ENCODE measurements at regions not wholly inside any gene's neighbourhood (a gene's known extent, or its start where the extent isn't known, plus 50 kb on each side); places are given as distances from the start of the nearest gene placed in this dataset.
A peak's percentile ranks its signal among the peaks of the same experiment; 100 is the strongest.

DNA sequence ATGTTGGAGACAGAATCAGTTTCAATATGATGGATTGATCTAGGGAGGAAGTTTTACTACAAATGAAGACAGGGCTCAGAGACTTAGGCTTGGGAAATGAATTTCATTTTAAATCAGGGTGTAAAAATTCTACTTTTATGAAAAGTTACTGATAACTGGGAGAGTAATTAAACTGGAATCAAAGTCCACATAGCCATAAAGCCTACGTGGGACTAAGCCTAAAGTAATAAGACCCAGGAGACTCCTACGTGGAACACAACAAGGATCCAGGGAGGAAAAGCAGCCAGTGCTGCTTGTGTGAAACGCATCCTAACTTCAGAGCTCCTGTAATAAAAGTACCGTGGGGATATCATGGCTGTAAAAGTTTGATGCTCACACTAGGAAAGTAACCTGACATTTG is 152.0 kb upstream of the MYO16 start:
- Histone ChIP-seq H3K4me3 (no peak overlapping the region), H3K4me1 (no peaks in the 10 kb centered on the region), H3K36me3 (no peaks in the 10 kb centered on the region), H3K9me3 (no peaks in the 10 kb centered on the region), H3K27me3 (no peaks in the 10 kb centered on the region), H3K27ac (no peak overlapping the region)
- no peak for DNase-seq
- 29 to 39% methylated on average over 4 of the region's 4 CpGs for WGBS, 2 donors
- intact Hi-C loops (cut with DNase I): no loop called here
- no peak for ATAC-seq
- TF ChIP-seq, protein P1, sequence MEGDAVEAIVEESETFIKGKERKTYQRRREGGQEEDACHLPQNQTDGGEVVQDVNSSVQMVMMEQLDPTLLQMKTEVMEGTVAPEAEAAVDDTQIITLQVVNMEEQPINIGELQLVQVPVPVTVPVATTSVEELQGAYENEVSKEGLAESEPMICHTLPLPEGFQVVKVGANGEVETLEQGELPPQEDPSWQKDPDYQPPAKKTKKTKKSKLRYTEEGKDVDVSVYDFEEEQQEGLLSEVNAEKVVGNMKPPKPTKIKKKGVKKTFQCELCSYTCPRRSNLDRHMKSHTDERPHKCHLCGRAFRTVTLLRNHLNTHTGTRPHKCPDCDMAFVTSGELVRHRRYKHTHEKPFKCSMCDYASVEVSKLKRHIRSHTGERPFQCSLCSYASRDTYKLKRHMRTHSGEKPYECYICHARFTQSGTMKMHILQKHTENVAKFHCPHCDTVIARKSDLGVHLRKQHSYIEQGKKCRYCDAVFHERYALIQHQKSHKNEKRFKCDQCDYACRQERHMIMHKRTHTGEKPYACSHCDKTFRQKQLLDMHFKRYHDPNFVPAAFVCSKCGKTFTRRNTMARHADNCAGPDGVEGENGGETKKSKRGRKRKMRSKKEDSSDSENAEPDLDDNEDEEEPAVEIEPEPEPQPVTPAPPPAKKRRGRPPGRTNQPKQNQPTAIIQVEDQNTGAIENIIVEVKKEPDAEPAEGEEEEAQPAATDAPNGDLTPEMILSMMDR (IDR thresholded peaks at IDR 0.05): no peak
- FAIRE-seq: no peak

DNA sequence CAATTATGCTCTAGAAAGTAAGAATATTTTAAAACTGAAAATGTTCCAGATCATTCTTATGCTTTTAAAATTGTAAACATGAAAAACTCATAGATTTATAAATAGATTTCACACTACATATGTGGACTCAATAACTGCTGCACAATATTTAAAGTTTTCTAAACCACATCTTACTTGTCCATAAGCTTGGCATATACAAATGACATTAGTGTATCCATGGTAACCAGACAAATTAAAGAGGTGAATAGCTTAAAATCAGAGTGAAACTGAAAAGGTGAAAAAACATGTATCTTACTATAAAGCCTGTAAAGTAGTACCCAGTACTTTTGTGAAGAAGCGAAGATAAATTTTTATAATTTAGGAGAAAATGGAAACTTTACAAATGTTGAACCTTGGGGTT is 151.2 kb upstream of the MYO16 start:
- intact Hi-C loops (cut with DNase I): no loop called here
- Histone ChIP-seq H3K36me3 (no peaks in the 10 kb centered on the region), H3K27ac (no peak overlapping the region), H3K9me3 (no peaks in the 10 kb centered on the region), H3K27me3 (no peaks in the 10 kb centered on the region), H3K4me3 (no peak overlapping the region), H3K4me1 (no peaks in the 10 kb centered on the region)
- TF ChIP-seq, protein P1 (IDR thresholded peaks at IDR 0.05): no peak
- ATAC-seq (no peak), FAIRE-seq (no peak), DNase-seq (no peak)
- WGBS, 2 donors: 72 to 91% methylated on average over 1 of the region's 1 CpG

DNA sequence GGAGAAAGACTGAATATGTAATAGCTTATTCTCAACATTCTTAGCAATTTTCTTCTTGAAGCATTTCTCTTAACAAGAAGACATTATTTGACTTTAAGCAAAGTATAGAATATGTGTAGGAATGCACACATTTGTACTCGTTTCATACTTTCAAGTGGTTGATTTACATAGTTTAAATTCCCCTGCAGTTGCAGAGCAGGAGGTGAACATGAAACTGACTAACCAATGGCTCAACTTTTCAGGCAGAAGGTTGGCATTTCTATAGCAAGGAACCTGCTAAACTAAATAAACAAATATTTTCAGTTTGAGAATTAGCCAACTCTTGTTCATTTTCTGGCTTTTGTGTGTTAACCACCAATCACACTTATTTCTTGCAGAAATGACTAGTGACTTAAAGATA is 145.4 kb upstream of the MYO16 start:
- H3K4me3 ChIP-seq: no peak overlapping the region
- WGBS, 2 donors: 11 to 18% methylated on average over 1 of the region's 1 CpG
- TF ChIP-seq, protein P1 (IDR thresholded peaks at IDR 0.05): no peak
- ATAC-seq (no peak), FAIRE-seq (no peak), DNase-seq (no peak)
- H3K27ac ChIP-seq: no peak overlapping the region
- no peaks in the 10 kb centered on the region for H3K4me1 ChIP-seq
- no peaks in the 10 kb centered on the region for H3K27me3 ChIP-seq
- intact Hi-C loops (cut with DNase I): no loop called here
- no peaks in the 10 kb centered on the region for H3K36me3 ChIP-seq
- no peaks in the 10 kb centered on the region for H3K9me3 ChIP-seq

DNA sequence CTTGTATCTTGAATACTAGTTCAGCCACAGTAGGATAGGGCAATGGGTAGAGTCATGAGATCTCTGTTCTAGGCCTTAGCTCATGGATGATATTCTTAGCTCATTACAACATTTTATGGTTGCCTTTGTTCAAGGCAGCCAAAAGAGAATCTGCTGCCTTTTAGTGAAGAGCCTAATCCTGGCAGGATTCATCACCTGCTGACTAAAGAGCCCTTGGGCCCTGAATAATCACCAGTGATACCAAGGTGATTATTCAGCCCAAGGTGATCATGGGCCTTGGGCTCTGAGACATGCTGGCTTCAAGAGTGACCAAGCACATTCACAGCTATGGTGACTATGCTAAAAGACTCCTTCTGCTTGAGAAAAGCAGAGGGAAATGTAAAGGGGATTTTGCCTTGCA is 143.3 kb upstream of the MYO16 start:
- Histone ChIP-seq H3K4me3 (no peak overlapping the region), H3K36me3 (no peaks in the 10 kb centered on the region), H3K27me3 (no peaks in the 10 kb centered on the region), H3K27ac (no peak overlapping the region), H3K4me1 (no peaks in the 10 kb centered on the region), H3K9me3 (no peaks in the 10 kb centered on the region)
- intact Hi-C loops (cut with DNase I): no loop called here
- ATAC-seq (no peak), FAIRE-seq (no peak), DNase-seq (no peak)
- TF ChIP-seq, protein P1 (IDR thresholded peaks at IDR 0.05): no peak

DNA sequence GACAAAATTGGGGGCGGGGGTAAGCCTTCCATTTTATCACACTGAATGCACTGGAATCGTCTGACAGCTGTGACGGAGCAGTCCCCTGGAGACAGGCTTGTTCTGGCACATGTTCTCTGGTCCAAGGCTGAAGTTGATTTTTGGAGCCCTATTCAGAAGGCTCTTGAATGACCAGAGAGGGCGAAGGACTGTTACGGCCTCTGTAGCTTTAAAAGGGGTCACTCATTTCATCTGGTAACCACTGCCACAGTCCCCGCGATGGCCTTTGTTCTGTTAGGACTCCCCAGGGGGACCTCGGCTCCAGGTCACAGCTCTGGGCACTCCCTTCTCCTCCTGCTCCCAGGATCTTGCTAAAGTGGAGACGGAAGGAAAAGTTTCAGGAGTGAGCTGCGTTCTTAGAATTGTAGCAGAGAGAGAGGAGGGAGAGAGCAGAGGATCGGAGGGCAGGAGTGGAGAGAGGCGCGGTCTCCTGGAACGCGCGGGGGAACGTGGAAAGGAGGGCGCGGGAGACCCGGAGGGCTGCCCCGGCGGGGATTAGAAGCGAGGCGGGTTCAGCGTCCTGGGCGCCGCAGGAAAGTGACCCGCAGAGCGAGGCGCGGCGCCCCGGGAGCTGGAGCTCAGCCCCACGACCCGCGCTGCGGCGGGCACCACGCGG is 134.3 kb upstream of the MYO16 start:
- Histone ChIP-seq H3K36me3 (no peaks in the 10 kb centered on the region), H3K4me3 (peak overlapping the region in 1 of 4 donors; percentile 26), H3K27me3 (peaks cover 0 to 14% (median 0%) of the 10 kb centered on the region in 4 donors), H3K27ac (no peak overlapping the region), H3K4me1 (no peaks in the 10 kb centered on the region), H3K9me3 (no peaks in the 10 kb centered on the region)
- FAIRE-seq (no peak), DNase-seq (no peak), ATAC-seq (no peak)
- intact Hi-C loops (cut with DNase I): no loop called here
- WGBS, 2 donors: 1 to 2% methylated on average over 34 to 40 of the region's 40 CpGs
- TF ChIP-seq, protein P1 (IDR thresholded peaks at IDR 0.05): no peak
